ENCODE measurements at regions not wholly inside any gene's neighbourhood (a gene's known extent, or its start where the extent isn't known, plus 50 kb on each side); places are given as distances from the start of the nearest gene placed in this dataset.

DNA sequence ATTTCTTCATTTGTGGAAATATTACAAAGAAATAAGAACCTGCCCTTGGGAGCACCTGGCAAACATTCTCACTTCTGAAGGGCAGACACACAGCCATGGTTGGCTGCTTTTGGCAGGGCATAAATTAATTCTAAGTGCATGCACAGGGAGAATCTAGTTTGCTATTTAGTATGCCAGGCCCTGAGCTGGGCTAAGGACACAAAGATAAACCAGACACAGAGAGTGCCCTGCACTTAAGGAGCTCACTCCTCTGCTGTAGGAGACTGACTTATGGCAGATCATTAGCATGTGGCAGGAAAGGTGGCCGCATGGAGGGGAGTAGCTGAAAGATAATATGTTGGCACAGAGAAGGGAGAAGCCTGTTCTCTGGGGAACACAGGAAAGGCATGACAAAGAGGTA is 367.0 kb downstream of the LPIN1 start:
- DNase-seq (ENCODE audit: low read depth), result no peak

- DNase-seq (ENCODE audit: low read depth), result no peak
Observed at GRCh38 chr2:12114816-12115215, 368.4 kb downstream of the LPIN1 start.

DNA sequence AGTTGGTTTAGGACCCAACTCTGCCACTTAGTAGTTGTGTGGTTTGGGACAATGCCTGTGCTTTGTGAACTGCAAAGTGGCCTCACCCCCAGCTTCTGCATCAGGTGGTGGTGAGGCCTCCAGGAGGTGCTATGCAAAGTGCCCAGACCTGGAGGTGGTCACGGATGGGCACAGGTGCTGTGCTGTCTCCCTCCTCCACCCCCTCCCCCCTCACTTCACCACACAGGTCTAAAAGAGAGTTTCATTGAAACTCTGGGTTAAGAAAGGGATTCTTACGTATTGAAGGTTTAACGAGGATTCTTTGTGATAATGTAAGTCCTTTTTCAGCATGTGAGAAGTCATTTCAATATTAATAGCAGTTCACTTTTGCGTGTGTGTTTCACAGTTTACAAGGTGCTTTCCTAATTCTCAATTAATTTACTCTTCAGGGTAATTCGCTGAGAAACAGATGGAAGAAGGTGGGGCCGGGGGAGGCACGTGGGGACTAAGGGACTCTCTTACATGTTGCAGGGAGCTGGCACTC is 369.9 kb downstream of the LPIN1 start:
- no peak for DNase-seq (ENCODE audit: low read depth)

DNA sequence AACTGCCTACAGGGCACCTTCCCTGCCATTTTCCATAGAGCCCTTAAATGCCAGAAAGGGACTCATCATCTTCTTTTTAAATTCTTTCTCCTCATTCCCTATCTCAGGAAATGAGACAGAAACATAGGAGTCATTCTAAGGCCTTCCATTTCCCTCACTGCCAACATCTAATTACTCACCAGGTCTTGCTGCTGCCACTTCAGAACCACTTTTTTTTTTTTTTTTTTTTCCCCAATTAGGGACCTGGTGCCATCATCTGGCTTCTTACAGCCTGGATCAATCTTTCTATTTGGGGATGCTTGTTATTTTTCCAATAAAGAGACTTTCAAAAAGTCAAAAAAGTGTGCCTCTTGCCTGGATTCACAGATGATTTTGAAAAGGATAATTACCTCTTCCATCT is 373.4 kb downstream of the LPIN1 start:
- DNase-seq (ENCODE audit: low read depth), result peak; percentile 78

DNA sequence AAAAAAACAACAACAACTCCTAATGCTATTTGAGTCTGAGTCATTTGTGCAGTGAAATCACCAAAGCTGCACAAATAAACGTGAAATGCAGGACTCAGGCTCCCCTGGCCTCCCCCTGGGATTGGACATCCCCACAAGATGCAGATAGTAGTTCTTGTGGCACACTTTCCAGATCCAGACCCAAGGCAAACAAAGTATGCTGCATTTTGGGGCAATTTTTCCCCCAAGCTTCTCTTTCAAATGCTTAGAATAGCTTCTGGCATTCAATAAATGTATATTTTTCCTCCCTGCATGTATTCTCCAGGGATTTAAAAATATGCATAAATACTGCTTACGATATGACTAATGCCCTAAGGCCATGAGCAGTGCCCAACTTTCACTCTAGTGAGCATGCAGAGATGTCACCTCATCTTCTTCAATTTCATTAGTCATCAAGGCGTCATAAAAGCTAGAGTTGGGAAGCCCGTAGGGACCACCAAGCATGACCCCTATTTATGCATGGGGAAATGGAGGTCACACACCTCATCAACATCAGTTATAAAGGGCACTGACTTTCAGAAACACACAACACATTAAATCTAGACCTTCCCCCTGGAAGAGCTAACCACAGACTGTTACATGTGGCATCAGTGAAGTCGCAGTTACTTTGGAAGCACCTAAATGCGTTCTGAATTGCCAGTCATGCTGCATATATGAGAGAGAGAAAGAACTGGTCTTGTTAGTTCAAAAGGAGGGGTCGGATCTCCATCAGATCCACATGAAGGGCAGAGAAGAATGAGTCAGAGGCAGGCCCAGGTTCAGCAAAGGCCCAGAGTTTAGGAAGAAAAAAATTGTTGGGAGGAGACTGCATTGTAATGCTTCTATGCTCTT is 374.1 kb downstream of the LPIN1 start:
- peak; percentile 87 for DNase-seq (ENCODE audit: low read depth)

- no peak for DNase-seq (ENCODE audit: low read depth)
Observed at GRCh38 chr2:12124790-12125189, 378.4 kb downstream of the LPIN1 start.

DNA sequence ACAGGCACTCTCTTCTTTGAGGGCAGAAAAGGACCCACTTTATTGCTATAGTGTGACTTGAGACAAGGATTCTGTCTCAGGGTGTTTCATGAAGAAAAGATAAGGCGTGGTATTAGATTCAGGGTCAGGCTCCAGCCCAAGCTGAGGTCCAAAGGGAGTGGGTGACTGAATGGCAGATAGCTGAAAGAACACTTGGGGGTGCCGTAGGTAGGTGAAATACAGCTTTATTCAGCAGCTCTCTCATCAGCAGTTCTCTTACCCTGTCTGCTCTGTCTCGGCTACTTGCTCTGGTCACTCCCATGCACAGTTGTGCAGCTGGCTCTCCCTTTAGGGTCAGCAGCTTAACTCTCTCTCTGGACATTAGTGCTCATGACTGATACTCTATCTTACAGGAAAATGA is 379.9 kb downstream of the LPIN1 start:
- DNase-seq (ENCODE audit: low read depth), result no peak

- DNase-seq (ENCODE audit: low read depth), result no peak
Observed at GRCh38 chr2:12127638-12128037, 381.2 kb downstream of the LPIN1 start.

DNA sequence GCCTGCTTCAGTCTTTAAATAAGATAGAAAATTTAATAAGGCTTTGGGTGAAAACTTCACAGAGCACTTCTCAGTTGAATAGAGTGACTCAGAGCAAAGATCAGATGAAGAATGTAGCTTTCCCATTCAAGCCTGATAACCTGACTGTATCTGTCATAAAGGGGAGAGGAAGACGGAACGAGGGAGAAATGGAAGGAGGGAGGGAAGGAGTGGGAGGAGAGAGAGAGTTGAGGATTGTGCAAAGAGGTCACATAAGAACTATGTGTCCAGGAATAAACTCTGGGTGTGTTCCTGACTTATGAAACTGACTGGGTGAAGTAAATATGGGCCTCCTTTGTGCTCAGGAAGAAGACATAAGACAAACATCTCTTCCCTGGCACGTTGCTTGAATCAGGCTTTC is 385.5 kb downstream of the LPIN1 start:
- peak; percentile 27 for DNase-seq (ENCODE audit: low read depth)

DNA sequence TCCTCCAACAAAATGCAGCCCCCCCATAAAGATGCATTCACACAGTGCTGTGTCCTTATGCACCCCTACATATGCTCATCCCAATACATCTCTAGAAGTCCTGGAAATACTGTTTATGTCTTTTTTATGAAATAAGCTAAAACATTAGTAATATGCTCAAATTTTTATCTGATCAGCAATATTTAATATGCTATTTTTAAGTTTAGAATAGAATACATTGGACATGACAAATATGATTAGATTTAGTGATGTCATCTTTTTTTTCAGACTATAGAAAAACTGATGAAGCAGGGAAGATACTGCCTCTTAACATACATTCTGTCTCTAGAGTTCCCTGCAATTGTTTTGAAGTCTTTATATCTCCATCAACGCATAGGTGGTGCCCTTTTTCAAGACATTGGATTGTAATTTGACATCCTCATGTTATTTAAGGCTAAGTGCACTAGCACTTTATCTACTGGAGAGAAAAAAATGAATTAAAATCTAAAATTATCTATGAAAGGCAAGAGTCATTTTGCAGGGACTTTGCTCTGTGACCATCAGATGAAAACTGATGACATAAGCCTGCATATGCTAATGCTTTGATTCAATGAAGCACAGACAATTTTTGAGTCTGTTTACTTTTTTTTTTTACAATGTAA is 395.3 kb downstream of the LPIN1 start:
- no peak for DNase-seq (ENCODE audit: low read depth)

DNA sequence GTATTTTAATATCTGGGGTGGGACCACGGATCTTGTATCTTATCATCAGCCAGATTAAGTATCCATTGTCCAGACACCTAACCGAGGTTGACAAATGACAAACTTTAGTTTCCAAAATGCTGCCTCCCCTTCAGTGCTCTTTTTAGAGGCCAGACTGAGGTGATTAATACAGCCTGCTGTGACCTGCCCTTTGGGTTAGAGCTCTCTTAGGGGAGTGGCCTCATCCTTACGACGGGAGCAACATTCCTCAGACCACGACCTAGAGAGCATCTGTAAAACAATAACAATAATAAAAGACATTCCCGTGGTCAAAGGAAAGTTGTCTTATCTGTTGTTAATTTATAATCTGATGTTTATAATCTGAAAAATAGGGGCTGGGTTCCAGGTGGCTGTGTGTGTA is 405.3 kb downstream of the LPIN1 start:
- no peak for DNase-seq (ENCODE audit: low read depth)

- DNase-seq (ENCODE audit: low read depth), result no peak
Observed at GRCh38 chr2:12152888-12153287, 406.5 kb downstream of the LPIN1 start.

DNA sequence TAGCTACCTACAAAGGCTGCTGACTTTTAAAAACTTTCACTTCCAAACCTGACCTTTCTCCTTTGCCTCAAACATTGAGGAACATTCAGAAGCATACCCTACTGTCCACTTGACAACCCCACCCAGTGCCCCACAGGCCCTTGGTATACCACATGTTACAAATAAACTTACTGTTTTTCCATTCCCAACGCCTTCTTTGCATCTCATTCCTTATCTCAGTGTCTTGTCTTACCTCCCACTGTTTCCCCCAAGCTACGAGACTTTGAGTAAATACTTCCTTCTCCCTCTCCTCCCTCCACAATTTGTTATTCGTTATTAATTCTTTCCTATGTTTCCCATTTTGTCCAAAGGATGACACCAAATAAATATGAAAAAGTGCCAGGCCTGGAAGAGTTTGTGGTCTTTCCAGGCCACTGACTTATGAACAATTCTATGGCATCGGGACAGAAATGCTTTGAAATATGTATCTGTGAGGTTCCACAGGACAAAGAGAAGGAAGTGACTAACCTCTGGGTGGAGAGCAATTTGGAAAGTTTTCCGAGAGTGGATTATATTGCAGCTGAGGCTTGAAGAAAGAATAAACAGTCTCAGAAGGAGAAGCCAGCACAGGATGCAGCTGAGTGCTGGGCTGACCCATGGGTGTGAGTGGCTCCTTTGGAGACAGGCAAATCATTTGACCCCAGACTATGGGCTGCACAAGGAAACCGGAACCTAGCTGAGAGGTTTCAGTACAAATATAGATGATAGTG is 409.0 kb downstream of the LPIN1 start:
- peak; percentile 80 for DNase-seq (ENCODE audit: low read depth)

- DNase-seq (ENCODE audit: low read depth), result no peak
Observed at GRCh38 chr2:12156349-12156748, 409.9 kb downstream of the LPIN1 start.

DNA sequence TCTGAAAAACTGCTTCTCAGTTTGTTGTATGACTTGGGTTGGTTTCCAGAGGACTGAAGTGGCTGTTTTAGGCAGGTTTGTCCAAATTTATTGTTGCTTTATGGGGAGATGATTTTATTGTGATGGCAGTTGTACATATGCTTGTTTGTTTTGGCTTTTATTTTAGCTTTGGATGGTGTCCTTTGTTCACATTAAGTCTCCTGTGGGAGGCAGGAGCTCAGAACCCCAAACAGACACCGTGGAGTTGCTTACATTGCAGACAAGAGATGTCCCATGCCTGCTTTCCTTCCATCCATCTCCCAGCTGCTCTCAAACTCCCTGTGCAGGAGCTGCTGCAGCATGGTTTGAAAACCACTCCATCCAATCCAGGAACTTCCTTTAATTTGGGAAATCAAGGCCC is 414.7 kb downstream of the LPIN1 start:
- DNase-seq (ENCODE audit: low read depth), result no peak

GRCh38 chr2:12162269-12163247 is 416.1 kb downstream of the LPIN1 start:
- DNase-seq (ENCODE audit: low read depth), result no peak

DNA sequence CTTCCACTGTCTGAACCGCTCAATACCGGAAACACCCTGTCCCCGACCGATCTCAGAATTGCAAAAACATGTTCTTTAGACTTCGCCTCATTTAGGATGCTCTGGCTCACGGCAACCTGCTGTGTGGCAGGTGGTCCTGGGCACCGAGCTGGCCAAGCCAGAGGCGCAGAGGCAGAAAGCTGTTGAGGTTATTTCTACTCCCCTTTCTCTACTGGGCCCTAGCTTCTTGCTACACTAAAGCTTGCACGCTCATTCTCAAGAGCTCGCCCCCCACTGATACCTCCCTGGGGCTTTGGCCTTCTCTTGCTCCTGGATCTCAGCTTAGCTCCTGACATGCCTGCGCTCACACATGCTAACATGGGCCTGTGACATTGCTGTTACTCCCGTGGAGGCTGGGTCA is 417.4 kb downstream of the LPIN1 start:
- DNase-seq (ENCODE audit: low read depth), result peak; percentile 3

GRCh38 chr2:12164689-12165088 is 418.3 kb downstream of the LPIN1 start:
- DNase-seq (ENCODE audit: low read depth), result no peak

- DNase-seq (ENCODE audit: low read depth), result no peak
Observed at GRCh38 chr2:12167525-12168317, 421.3 kb downstream of the LPIN1 start.

DNA sequence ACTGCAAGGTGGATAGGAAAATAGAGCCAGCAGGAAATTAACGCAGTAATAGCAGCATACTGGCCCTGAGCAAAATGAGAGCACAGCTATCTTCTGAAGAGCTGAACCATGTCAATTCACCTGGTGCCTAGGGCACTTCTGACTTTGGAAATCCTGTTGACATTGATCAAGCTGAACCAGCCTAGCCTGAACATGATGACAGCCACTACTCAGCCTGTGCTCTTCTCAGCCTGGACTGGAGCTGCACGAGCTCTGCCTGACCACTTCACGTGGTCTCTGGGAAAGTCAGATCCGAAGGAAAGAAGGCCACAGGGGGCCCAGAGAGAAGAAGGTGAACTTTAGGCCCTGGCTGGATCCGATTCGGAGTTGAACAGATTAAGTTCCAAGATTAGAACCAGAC is 421.9 kb downstream of the LPIN1 start:
- DNase-seq (ENCODE audit: low read depth), result no peak
